ENCODE measurements at regions not wholly inside any gene's neighbourhood (a gene's known extent, or its start where the extent isn't known, plus 50 kb on each side); places are given as distances from the start of the nearest gene placed in this dataset.

DNA sequence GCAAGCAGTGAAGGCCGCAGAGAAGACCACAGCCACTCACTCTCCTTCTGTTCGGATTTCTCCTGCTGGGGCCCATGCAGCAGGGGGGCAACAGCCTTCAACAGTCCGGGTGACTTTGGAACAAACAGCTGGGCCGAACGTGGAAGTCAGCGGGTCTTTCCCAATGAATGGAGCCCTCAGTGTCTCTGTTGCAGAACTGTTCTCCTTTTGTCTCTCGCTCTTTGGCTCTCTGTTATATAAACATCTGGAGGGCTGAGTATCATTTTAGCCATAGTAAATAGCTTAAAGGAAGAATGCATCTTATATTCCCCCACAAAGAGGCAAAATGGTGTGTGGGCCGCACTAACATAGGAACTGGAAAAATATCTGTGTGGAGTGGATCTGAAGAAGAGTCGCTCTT lies 136.7 kb upstream of the RALGAPA2 start:
- Histone ChIP-seq H3K4me1 (ENCODE audit: control insufficient read depth in 1 of 2, insufficient read depth in 2 of 2, low read length in 2 of 2) (no peaks in the 10 kb centered on the region), H3K4me3 (ENCODE audit: low read depth in 1 of 2, low read length in 2 of 2) (no peak overlapping the region), H3K27ac (ENCODE audit: low read length) (no peak overlapping the region)

DNA sequence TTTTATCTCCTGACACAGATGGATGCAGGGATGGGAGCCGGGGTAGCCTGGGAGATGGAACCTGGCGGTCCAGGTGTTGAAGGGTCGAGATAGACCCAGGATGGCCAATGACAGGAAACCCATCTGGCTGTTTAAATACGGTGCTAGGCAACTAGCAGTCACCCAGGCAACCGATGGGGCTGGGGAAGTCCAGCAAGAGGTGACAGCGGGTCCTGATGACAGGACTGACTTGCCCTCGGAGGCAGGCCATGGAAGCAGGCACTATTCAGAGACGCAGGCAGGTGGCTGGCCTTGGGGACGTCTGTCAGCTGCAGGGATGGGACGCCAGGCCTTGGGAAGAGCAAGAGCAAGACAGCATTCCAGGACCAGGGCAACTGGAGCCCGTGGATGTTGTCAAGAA lies 135.4 kb upstream of the RALGAPA2 start:
- H3K36me3 ChIP-seq (ENCODE audit: control insufficient read depth in 1 of 2, insufficient read depth in 2 of 2, low read length in 2 of 2): no peaks in the 10 kb centered on the region
- no peaks in the 10 kb centered on the region for H3K4me1 ChIP-seq (ENCODE audit: control insufficient read depth in 1 of 2, insufficient read depth in 2 of 2, low read length in 2 of 2)
- no peak overlapping the region for H3K27ac ChIP-seq (ENCODE audit: low read length)
- H3K27me3 ChIP-seq (ENCODE audit: low read depth, low read length): no peaks in the 10 kb centered on the region
- no peak overlapping the region for H3K4me3 ChIP-seq (ENCODE audit: low read depth in 1 of 2, low read length in 2 of 2)
- no peaks in the 10 kb centered on the region for H3K9me3 ChIP-seq (ENCODE audit: control insufficient read depth in 1 of 2, low read length in 2 of 2)

More for the DNA sequence above, 136.7 kb upstream of the RALGAPA2 start:
- Histone ChIP-seq H3K27me3 (ENCODE audit: low read depth, low read length) (no peaks in the 10 kb centered on the region), H3K9me3 (ENCODE audit: control insufficient read depth in 1 of 2, low read length in 2 of 2) (no peaks in the 10 kb centered on the region), H3K36me3 (ENCODE audit: control insufficient read depth in 1 of 2, insufficient read depth in 2 of 2, low read length in 2 of 2) (no peaks in the 10 kb centered on the region)

DNA sequence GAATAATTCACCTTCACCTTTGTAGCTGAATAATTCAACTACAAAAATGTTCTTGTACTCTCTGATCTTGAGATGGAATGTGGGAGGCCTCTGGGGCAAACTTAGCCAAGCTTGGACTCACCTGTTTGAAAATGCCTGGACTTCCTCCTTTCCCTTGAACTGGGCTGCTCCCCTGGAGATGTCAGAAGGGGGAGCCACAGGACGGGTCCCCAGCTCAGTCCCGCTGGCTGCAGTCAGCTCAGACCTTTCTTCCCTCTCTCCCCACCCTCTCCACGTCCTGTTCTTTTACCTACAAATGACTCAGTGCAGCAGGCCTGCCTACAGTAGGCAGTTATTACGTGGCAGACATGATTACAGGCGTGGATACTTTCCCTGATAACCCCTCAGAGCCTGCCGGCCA lies 131.5 kb upstream of the RALGAPA2 start:
- Histone ChIP-seq H3K27ac (ENCODE audit: low read length) (no peak overlapping the region), H3K4me1 (ENCODE audit: control insufficient read depth in 1 of 2, insufficient read depth in 2 of 2, low read length in 2 of 2) (no peaks in the 10 kb centered on the region), H3K36me3 (ENCODE audit: control insufficient read depth in 1 of 2, insufficient read depth in 2 of 2, low read length in 2 of 2) (no peaks in the 10 kb centered on the region), H3K27me3 (ENCODE audit: low read depth, low read length) (no peaks in the 10 kb centered on the region), H3K9me3 (ENCODE audit: control insufficient read depth in 1 of 2, low read length in 2 of 2) (no peaks in the 10 kb centered on the region), H3K4me3 (ENCODE audit: low read depth in 1 of 2, low read length in 2 of 2) (no peak overlapping the region)

DNA sequence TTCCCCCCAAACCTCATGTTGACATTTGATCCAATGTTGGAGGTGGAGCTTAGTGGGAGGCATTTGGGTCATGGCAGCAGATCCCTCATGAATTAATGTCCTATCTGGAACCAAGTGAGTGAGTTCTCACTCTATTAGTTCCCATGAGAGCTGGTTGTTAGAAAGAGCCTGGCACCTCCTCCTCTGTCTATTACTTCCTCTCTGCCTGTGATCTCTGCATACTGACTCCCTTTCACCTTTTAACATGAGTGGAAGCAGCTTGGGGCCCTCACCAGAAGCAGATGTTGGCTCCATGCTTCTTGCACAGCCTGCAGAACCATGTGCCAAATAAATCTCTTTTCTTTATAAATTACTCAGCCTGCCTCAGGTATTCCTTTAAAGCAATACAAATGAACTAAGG lies 127.3 kb upstream of the RALGAPA2 start:
- H3K27ac ChIP-seq (ENCODE audit: low read length): no peak overlapping the region
- no peak overlapping the region for H3K4me3 ChIP-seq (ENCODE audit: low read depth in 1 of 2, low read length in 2 of 2)
- no peaks in the 10 kb centered on the region for H3K27me3 ChIP-seq (ENCODE audit: low read depth, low read length)
- no peaks in the 10 kb centered on the region for H3K9me3 ChIP-seq (ENCODE audit: control insufficient read depth in 1 of 2, low read length in 2 of 2)
- H3K4me1 ChIP-seq (ENCODE audit: control insufficient read depth in 1 of 2, insufficient read depth in 2 of 2, low read length in 2 of 2): no peaks in the 10 kb centered on the region
- no peaks in the 10 kb centered on the region for H3K36me3 ChIP-seq (ENCODE audit: control insufficient read depth in 1 of 2, insufficient read depth in 2 of 2, low read length in 2 of 2)

DNA sequence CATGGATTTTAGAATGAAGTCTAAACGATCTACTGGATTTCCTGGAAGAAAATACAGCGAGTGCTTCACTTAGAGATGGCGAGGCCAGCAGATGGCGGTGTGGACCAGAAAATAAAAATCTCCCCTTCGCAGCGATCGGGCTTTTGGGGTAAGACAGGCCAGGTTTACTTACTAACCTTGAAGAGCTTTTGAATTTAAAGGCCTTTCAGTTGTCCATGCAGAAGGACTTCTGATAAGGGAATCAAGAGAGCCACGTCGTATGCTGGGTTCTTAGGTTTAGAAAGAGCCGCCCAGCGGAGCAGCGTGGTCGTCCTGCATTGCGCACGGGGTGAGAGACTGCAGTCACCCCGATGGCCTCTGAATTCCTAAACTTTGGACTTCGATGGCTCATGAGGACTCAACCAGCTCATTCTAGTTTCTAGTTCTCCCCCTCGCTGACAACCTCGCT lies 125.2 kb upstream of the RALGAPA2 start:
- H3K36me3 ChIP-seq (ENCODE audit: control insufficient read depth in 1 of 2, insufficient read depth in 2 of 2, low read length in 2 of 2): no peaks in the 10 kb centered on the region
- no peak overlapping the region for H3K27ac ChIP-seq (ENCODE audit: low read length)
- no peaks in the 10 kb centered on the region for H3K4me1 ChIP-seq (ENCODE audit: control insufficient read depth in 1 of 2, insufficient read depth in 2 of 2, low read length in 2 of 2)
- no peak overlapping the region for H3K4me3 ChIP-seq (ENCODE audit: low read depth in 1 of 2, low read length in 2 of 2)
- H3K9me3 ChIP-seq (ENCODE audit: control insufficient read depth in 1 of 2, low read length in 2 of 2): no peaks in the 10 kb centered on the region
- no peaks in the 10 kb centered on the region for H3K27me3 ChIP-seq (ENCODE audit: low read depth, low read length)

DNA sequence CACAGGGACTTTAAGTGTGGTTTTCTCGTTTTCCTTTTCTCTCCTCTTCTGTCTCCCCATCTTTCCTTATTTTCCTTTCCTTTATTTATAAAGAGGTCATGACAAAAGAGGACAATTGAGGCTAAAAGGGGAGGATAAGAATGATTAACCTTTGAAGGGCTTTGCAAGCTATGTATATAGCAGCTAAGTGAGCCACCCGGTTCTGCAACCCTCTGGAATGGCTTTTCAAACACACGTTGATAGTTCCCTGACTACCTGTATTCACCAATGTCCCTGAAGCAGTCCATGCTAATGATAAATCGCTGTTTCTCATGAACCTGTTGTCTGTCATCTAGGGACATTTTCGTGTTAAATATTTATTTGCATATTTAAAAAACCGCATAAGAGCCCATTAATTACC lies 124.4 kb upstream of the RALGAPA2 start:
- H3K36me3 ChIP-seq (ENCODE audit: control insufficient read depth in 1 of 2, insufficient read depth in 2 of 2, low read length in 2 of 2): no peaks in the 10 kb centered on the region
- H3K27me3 ChIP-seq (ENCODE audit: low read depth, low read length): no peaks in the 10 kb centered on the region
- no peak overlapping the region for H3K4me3 ChIP-seq (ENCODE audit: low read depth in 1 of 2, low read length in 2 of 2)

DNA sequence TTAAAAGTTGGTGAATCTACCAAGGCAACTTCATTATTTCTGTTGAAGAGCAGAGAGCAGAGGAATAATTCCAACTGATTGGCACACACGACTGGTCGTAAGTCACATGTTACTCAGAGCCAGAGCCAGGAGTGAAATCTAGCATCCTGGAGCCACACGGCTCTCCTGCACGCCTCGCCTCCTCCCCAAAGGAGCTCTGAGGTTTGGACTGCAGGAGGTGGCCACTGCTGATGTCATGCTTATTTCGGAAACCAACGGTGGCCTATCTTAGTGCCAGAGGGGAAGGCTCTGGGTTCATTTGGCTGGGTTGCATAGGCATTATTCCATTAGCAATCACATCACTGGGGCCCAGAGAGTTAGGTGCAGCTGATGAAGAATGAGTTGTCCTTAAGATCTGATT lies 123.5 kb upstream of the RALGAPA2 start:
- Histone ChIP-seq H3K27ac (ENCODE audit: low read length) (no peak overlapping the region), H3K4me3 (ENCODE audit: low read depth in 1 of 2, low read length in 2 of 2) (no peak overlapping the region), H3K27me3 (ENCODE audit: low read depth, low read length) (no peaks in the 10 kb centered on the region), H3K36me3 (ENCODE audit: control insufficient read depth in 1 of 2, insufficient read depth in 2 of 2, low read length in 2 of 2) (no peaks in the 10 kb centered on the region), H3K9me3 (ENCODE audit: control insufficient read depth in 1 of 2, low read length in 2 of 2) (no peaks in the 10 kb centered on the region), H3K4me1 (ENCODE audit: control insufficient read depth in 1 of 2, insufficient read depth in 2 of 2, low read length in 2 of 2) (no peaks in the 10 kb centered on the region)

More for the DNA sequence above, 124.4 kb upstream of the RALGAPA2 start:
- Histone ChIP-seq H3K4me1 (ENCODE audit: control insufficient read depth in 1 of 2, insufficient read depth in 2 of 2, low read length in 2 of 2) (no peaks in the 10 kb centered on the region), H3K27ac (ENCODE audit: low read length) (no peak overlapping the region), H3K9me3 (ENCODE audit: control insufficient read depth in 1 of 2, low read length in 2 of 2) (no peaks in the 10 kb centered on the region)

DNA sequence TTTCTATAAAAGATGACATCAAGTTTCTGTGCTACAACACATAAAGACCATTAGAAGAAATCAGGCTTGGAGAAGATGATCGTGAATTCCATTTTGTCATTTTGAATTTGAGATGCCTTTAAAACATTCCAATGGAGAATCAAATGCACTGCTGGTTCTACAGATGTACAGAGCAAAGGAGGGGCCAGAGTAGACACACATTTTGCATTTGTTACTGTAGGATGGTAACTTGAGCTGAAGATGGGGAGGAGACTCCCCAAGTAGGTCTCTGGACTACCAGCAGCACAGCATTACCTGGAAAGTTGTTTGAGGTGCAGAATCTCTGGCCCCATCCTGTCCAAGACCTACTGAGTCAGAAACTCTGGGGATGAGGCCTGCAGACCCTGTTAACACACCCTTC lies 121.6 kb upstream of the RALGAPA2 start:
- Histone ChIP-seq H3K27me3 (ENCODE audit: low read depth, low read length) (no peaks in the 10 kb centered on the region), H3K4me1 (ENCODE audit: control insufficient read depth in 1 of 2, insufficient read depth in 2 of 2, low read length in 2 of 2) (no peaks in the 10 kb centered on the region), H3K4me3 (ENCODE audit: low read depth in 1 of 2, low read length in 2 of 2) (no peak overlapping the region), H3K9me3 (ENCODE audit: control insufficient read depth in 1 of 2, low read length in 2 of 2) (no peaks in the 10 kb centered on the region), H3K36me3 (ENCODE audit: control insufficient read depth in 1 of 2, insufficient read depth in 2 of 2, low read length in 2 of 2) (no peaks in the 10 kb centered on the region), H3K27ac (ENCODE audit: low read length) (no peak overlapping the region)

DNA sequence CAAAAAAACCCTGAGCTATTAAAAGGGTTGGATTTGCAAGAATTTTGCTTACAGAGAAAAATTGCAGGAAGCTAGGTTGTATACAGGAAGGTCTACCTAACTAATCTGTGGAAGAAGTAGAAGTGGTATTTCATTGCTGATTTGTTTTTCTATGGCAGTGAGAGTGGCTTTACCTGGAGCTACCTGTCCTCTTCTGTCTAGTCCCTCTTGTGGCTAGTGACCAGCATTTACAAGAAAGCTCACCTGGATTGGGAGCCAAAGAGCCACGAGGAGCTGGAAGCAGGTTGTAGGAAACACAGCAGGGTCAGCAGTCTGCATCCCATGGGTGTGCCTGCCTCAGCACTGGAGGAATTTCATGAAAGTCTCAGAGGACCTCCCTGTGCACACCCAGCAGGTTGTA lies 120.3 kb upstream of the RALGAPA2 start:
- H3K4me3 ChIP-seq (ENCODE audit: low read depth in 1 of 2, low read length in 2 of 2): no peak overlapping the region
- H3K4me1 ChIP-seq (ENCODE audit: control insufficient read depth in 1 of 2, insufficient read depth in 2 of 2, low read length in 2 of 2): no peaks in the 10 kb centered on the region
- H3K27me3 ChIP-seq (ENCODE audit: low read depth, low read length): no peaks in the 10 kb centered on the region
- no peak overlapping the region for H3K27ac ChIP-seq (ENCODE audit: low read length)
- H3K9me3 ChIP-seq (ENCODE audit: control insufficient read depth in 1 of 2, low read length in 2 of 2): no peaks in the 10 kb centered on the region
- no peaks in the 10 kb centered on the region for H3K36me3 ChIP-seq (ENCODE audit: control insufficient read depth in 1 of 2, insufficient read depth in 2 of 2, low read length in 2 of 2)

DNA sequence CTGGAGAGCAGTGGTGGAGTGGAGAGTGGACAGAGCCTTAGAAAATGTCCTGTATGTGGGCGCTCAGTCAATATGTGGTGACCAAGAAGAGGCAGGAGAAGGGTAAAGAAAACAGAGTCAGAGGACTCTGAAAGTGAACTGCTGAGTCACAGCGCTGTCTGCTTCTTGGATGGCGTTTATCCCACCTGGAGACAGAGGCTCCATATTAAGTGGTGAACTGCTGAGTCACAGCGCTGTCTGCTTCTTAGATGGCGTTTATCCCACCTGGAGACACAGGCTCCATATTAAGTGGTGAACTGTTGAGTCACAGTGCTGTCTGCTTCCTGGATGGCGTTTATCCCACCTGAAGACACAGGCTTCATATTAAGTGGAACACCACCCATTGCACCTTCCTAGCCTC lies 119.3 kb upstream of the RALGAPA2 start:
- no peaks in the 10 kb centered on the region for H3K36me3 ChIP-seq (ENCODE audit: control insufficient read depth in 1 of 2, insufficient read depth in 2 of 2, low read length in 2 of 2)
- no peaks in the 10 kb centered on the region for H3K27me3 ChIP-seq (ENCODE audit: low read depth, low read length)
- H3K27ac ChIP-seq (ENCODE audit: low read length): no peak overlapping the region
- no peaks in the 10 kb centered on the region for H3K4me1 ChIP-seq (ENCODE audit: control insufficient read depth in 1 of 2, insufficient read depth in 2 of 2, low read length in 2 of 2)
- H3K9me3 ChIP-seq (ENCODE audit: control insufficient read depth in 1 of 2, low read length in 2 of 2): no peaks in the 10 kb centered on the region
- H3K4me3 ChIP-seq (ENCODE audit: low read depth in 1 of 2, low read length in 2 of 2): no peak overlapping the region

DNA sequence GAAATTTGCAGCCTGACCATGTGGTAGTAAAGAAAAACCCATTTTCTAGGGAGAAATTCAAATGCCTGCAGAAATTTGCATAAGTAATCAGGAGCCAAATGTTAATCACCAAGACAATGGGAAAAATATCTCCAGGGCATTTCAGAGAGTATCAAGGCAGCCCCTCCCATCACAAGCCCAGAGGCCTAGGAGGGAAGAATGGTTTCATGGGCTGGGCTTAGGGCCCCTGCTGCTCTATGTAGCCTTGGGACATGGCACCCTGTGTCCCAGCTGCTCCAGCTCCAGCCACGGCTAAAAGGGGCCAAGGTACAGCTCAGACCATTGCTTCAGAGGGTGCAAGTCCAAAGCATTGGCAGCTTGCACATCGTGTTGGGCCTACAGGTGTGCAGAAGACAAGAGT lies 117.2 kb upstream of the RALGAPA2 start:
- H3K36me3 ChIP-seq (ENCODE audit: control insufficient read depth in 1 of 2, insufficient read depth in 2 of 2, low read length in 2 of 2): no peaks in the 10 kb centered on the region
- H3K9me3 ChIP-seq (ENCODE audit: control insufficient read depth in 1 of 2, low read length in 2 of 2): no peaks in the 10 kb centered on the region
- no peak overlapping the region for H3K27ac ChIP-seq (ENCODE audit: low read length)
- H3K4me1 ChIP-seq (ENCODE audit: control insufficient read depth in 1 of 2, insufficient read depth in 2 of 2, low read length in 2 of 2): no peaks in the 10 kb centered on the region
- H3K4me3 ChIP-seq (ENCODE audit: low read depth in 1 of 2, low read length in 2 of 2): no peak overlapping the region
- H3K27me3 ChIP-seq (ENCODE audit: low read depth, low read length): no peaks in the 10 kb centered on the region

DNA sequence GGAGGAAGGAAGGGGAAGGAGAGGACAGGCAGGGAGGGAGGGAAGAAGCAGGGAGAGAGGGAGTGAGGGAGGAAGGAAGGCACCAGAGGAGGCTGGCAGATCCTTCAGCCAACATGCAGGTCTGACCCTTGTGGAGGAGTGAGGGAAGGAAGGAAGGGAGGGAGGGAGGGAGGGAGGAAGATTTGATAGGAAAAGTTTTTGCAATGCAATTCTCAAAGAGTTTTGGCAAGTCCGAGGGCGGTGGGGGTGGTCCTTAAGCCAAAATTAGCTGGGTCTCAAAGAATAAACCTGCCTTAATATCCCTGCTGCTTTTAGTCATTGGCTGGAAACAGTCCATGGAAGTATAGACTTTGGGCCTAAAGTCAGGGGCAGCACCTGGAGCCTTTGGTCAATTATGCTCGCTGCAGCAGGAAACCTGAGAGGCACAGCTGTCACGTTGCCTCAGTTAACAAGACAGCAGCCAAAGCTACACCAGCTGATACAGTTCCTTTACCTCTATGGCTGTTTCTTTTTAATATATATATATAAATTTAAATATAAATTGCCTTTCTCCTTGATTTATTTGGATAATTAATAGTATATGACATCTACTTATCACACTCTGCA lies 115.7 kb upstream of the RALGAPA2 start:
- Histone ChIP-seq H3K4me3 (ENCODE audit: low read depth in 1 of 2, low read length in 2 of 2) (no peak overlapping the region), H3K27ac (ENCODE audit: low read length) (no peak overlapping the region), H3K36me3 (ENCODE audit: control insufficient read depth in 1 of 2, insufficient read depth in 2 of 2, low read length in 2 of 2) (no peaks in the 10 kb centered on the region), H3K9me3 (ENCODE audit: control insufficient read depth in 1 of 2, low read length in 2 of 2) (no peaks in the 10 kb centered on the region), H3K27me3 (ENCODE audit: low read depth, low read length) (no peaks in the 10 kb centered on the region), H3K4me1 (ENCODE audit: control insufficient read depth in 1 of 2, insufficient read depth in 2 of 2, low read length in 2 of 2) (no peaks in the 10 kb centered on the region)

Measured in muscle layer of duodenum (tissue), 2 donors.